ENCODE measurements at regions not wholly inside any gene's neighbourhood (a gene's known extent, or its start where the extent isn't known, plus 50 kb on each side); places are given as distances from the start of the nearest gene placed in this dataset.
"Not testable (repeated sequence)": the region's sequence is repeated elsewhere in the genome, so short reads cannot be mapped to it uniquely, and the experiment has no call there.

DNA sequence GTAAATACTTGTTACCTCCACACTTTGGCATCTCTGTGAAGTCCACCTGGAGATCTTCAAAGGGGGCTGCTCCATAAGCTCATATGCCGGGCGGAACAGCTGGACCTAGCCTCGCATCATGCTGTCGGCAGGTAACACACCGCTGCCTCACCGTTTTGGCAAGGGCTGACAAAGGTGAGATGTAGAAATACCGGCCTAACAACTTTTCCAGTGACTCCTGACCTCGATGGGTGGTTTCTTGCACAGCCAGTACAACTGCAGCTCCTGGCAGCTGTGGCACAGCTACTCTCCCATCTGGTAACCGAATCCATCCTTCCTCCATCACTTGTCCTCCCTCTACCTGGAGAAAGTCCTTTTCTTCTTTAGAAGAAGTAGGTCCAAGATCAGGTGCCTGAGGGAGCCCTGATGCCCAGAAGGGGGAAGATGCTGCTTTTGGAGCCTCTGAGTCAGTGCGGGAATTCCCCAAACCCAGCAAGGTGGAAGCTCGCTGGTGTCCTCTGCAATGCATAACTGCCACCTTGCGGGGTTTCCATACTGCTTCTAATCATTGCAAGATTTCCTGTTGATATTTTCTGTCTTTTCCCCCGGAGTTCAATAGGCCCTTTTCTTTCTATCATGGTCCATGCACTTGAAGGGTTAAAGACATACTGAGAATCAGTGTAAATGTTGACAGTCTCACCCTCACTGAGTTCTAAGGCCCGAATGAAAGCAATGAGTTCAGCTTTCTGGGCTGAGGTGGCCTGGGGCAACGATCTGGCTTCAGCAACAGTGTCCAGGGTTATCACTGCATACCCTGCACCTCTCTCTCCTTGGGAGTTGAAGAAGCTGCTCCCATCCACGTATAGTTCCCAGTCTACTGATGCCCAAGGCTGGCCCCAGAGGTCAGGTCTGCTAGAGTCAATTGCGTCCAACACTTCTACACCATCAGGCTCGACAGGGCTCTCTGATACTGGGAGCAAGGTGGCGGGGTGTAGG is 52.9 kb upstream of the ALDH3B2 start:
- TF ChIP-seq, protein P1, sequence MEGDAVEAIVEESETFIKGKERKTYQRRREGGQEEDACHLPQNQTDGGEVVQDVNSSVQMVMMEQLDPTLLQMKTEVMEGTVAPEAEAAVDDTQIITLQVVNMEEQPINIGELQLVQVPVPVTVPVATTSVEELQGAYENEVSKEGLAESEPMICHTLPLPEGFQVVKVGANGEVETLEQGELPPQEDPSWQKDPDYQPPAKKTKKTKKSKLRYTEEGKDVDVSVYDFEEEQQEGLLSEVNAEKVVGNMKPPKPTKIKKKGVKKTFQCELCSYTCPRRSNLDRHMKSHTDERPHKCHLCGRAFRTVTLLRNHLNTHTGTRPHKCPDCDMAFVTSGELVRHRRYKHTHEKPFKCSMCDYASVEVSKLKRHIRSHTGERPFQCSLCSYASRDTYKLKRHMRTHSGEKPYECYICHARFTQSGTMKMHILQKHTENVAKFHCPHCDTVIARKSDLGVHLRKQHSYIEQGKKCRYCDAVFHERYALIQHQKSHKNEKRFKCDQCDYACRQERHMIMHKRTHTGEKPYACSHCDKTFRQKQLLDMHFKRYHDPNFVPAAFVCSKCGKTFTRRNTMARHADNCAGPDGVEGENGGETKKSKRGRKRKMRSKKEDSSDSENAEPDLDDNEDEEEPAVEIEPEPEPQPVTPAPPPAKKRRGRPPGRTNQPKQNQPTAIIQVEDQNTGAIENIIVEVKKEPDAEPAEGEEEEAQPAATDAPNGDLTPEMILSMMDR (conservative IDR thresholded peaks at IDR 0.05; ENCODE audit: low read depth in 2 of 2) = not testable (repeated sequence)
- not testable (repeated sequence) for TF ChIP-seq JUNB (IDR thresholded peaks at IDR 0.05; ENCODE audit: unreplicated experiment); POLR2AphosphoS5 (IDR thresholded peaks at IDR 0.05; ENCODE audit: low read depth); EZH2 (IDR thresholded peaks at IDR 0.05; ENCODE audit: low read depth, unreplicated experiment); EZH2phosphoT487 (IDR thresholded peaks at IDR 0.05; ENCODE audit: unreplicated experiment); CREB1 (CRISPR knock-in tag; IDR thresholded peaks at IDR 0.05; ENCODE audit: low read depth); ZNF114 (CRISPR knock-in tag; IDR thresholded peaks at IDR 0.05); STAT1 (IDR thresholded peaks at IDR 0.05; ENCODE audit: unreplicated experiment)
- TF ChIP-seq, protein P2, sequence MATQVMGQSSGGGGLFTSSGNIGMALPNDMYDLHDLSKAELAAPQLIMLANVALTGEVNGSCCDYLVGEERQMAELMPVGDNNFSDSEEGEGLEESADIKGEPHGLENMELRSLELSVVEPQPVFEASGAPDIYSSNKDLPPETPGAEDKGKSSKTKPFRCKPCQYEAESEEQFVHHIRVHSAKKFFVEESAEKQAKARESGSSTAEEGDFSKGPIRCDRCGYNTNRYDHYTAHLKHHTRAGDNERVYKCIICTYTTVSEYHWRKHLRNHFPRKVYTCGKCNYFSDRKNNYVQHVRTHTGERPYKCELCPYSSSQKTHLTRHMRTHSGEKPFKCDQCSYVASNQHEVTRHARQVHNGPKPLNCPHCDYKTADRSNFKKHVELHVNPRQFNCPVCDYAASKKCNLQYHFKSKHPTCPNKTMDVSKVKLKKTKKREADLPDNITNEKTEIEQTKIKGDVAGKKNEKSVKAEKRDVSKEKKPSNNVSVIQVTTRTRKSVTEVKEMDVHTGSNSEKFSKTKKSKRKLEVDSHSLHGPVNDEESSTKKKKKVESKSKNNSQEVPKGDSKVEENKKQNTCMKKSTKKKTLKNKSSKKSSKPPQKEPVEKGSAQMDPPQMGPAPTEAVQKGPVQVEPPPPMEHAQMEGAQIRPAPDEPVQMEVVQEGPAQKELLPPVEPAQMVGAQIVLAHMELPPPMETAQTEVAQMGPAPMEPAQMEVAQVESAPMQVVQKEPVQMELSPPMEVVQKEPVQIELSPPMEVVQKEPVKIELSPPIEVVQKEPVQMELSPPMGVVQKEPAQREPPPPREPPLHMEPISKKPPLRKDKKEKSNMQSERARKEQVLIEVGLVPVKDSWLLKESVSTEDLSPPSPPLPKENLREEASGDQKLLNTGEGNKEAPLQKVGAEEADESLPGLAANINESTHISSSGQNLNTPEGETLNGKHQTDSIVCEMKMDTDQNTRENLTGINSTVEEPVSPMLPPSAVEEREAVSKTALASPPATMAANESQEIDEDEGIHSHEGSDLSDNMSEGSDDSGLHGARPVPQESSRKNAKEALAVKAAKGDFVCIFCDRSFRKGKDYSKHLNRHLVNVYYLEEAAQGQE (IDR thresholded peaks at IDR 0.05; ENCODE audit: unreplicated experiment) = not testable (repeated sequence)

Measured in GM23338 (cell line).